ENCODE measurements at regions not wholly inside any gene's neighbourhood (a gene's known extent, or its start where the extent isn't known, plus 50 kb on each side); places are given as distances from the start of the nearest gene placed in this dataset. TPM values are rescaled to one million over a fixed set of nuclear protein-coding genes. Genes with fewer than 3 reads are reported as not detected.

DNA sequence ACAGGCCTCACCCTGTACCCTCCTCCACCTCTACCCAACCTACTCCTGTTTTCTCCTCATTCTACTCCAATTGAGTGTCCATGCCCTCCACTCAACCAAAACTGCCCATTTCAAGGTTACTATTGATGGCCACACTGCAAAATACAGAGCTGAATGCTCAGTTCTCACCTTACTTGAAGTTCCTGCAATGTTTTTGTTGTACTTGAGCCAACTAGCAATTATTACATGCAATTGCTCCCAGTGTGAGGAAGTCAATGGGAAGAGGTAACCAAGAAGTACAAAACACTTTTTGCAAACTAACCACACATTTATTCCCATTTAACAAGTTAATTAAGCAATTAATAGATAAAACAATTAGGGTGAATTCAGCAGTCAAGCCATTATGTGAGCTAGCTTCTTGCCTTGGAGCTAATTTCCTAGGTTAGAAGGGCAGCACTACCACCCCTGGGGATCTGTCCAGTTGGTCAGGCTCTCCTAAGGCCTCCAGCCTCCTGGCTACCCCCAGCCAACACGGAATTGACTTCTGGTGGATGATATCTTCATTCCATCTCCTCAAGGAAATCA, 52.4 kb upstream of the GGTLC1 start:
- no peak overlapping the region for H2AFZ ChIP-seq (ENCODE audit: insufficient read depth, low read depth, low read length, poor library complexity, severe bottlenecking)
- Mint-ChIP-seq H3K4me1 (no peaks in the 10 kb centered on the region), H3K27ac (no peak overlapping the region), H3K4me3 (no peak overlapping the region), H3K9me3 (ENCODE audit: insufficient read depth) (no peaks in the 10 kb centered on the region), H3K27me3 (peaks cover 6% of the 10 kb centered on the region)
- 57% methylated on average over 1 of the region's 1 CpG for WGBS (ENCODE audit: insufficient coverage)
- DNase-seq (no peak), ATAC-seq (ENCODE audit: low read depth) (no peak)
- no peak overlapping the region for H3K4me2 ChIP-seq (replicated peaks; ENCODE audit: low read depth, low read length, poor library complexity, severe bottlenecking)
- no peak overlapping the region for H3K27ac ChIP-seq (ENCODE audit: low read length in 2 of 2)
- H3K9me3 ChIP-seq (ENCODE audit: control extremely low read depth in 1 of 3, control insufficient read depth in 2 of 3, insufficient read depth in 1 of 3, low read length in 2 of 3): no peaks in the 10 kb centered on the region
- H3K36me3 ChIP-seq (replicated peaks in 1 of 2; ENCODE audit: control extremely low read depth in 1 of 2, control insufficient read depth in 1 of 2, extremely low read depth in 1 of 2, insufficient read depth in 2 of 2, low read length in 1 of 2): no peaks in the 10 kb centered on the region
- no peaks in the 10 kb centered on the region for H4K20me1 ChIP-seq (ENCODE audit: control insufficient read depth, insufficient read depth, low read length, poor library complexity, severe bottlenecking)
- intact Hi-C loops (cut with micrococcal nuclease): no loop called here
- no peak for TF ChIP-seq EZH2 (IDR thresholded peaks at IDR 0.05; ENCODE audit: borderline replicate concordance, insufficient read depth, low read depth, low read length, poor library complexity, severe bottlenecking)
- TF ChIP-seq, protein P1, sequence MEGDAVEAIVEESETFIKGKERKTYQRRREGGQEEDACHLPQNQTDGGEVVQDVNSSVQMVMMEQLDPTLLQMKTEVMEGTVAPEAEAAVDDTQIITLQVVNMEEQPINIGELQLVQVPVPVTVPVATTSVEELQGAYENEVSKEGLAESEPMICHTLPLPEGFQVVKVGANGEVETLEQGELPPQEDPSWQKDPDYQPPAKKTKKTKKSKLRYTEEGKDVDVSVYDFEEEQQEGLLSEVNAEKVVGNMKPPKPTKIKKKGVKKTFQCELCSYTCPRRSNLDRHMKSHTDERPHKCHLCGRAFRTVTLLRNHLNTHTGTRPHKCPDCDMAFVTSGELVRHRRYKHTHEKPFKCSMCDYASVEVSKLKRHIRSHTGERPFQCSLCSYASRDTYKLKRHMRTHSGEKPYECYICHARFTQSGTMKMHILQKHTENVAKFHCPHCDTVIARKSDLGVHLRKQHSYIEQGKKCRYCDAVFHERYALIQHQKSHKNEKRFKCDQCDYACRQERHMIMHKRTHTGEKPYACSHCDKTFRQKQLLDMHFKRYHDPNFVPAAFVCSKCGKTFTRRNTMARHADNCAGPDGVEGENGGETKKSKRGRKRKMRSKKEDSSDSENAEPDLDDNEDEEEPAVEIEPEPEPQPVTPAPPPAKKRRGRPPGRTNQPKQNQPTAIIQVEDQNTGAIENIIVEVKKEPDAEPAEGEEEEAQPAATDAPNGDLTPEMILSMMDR (IDR thresholded peaks at IDR 0.05): no peak
- H3K4me1 ChIP-seq (ENCODE audit: control insufficient read depth in 2 of 2, insufficient read depth in 2 of 2, low read length in 2 of 2): no peaks in the 10 kb centered on the region
- ChIA-PET POLR2A (no interaction called here), CTCF (no interaction called here)
- peaks cover 0 to 2% (median 0%) of the 10 kb centered on the region in 4 experiments for H3K27me3 ChIP-seq (replicated peaks in 1 of 4; ENCODE audit: control extremely low read depth in 1 of 4, control insufficient read depth in 3 of 4, insufficient read depth in 4 of 4, low read length in 3 of 4)
- H3K4me3 ChIP-seq (ENCODE audit: control extremely low read depth in 1 of 5, extremely low read depth in 1 of 5, insufficient read depth in 1 of 5, low read depth in 2 of 5, low read length in 4 of 5): no peak overlapping the region
- H3K9ac ChIP-seq (ENCODE audit: low read length): no peak overlapping the region
- no peaks in the 10 kb centered on the region for H3K79me2 ChIP-seq (ENCODE audit: control insufficient read depth, insufficient read depth, low read length)

DNA sequence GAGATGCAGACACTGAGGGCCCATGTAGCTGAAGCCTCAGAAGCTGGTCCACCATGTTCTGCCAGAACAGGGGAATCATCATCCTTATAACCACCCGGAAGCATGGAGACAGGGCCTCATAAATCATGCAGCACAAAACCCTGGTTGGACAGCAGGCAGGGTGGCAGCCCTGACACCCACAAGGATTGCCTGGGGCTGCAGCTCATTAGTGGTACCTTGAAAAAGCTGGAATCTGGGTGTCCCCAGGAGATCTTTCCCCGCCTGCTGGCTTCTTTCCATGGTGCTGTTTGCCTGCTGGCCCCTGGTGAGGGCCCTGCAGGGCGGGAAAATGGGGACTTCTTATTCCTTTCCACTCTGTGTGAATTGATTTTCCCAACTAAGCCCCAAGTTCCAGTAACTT, 50.6 kb upstream of the GGTLC1 start:
- Mint-ChIP-seq H3K4me1 (no peaks in the 10 kb centered on the region), H3K27me3 (peaks cover 6% of the 10 kb centered on the region), H3K27ac (no peak overlapping the region), H3K9me3 (ENCODE audit: insufficient read depth) (no peaks in the 10 kb centered on the region), H3K4me3 (no peak overlapping the region)
- Histone ChIP-seq H3K36me3 (replicated peaks in 1 of 2; ENCODE audit: control extremely low read depth in 1 of 2, control insufficient read depth in 1 of 2, extremely low read depth in 1 of 2, insufficient read depth in 2 of 2, low read length in 1 of 2) (no peaks in the 10 kb centered on the region), H3K27ac (ENCODE audit: low read length in 2 of 2) (no peak overlapping the region), H3K27me3 (replicated peaks in 1 of 4; ENCODE audit: control extremely low read depth in 1 of 4, control insufficient read depth in 3 of 4, insufficient read depth in 4 of 4, low read length in 3 of 4) (peaks cover 0 to 2% (median 0%) of the 10 kb centered on the region in 4 experiments), H3K79me2 (ENCODE audit: control insufficient read depth, insufficient read depth, low read length) (no peaks in the 10 kb centered on the region), H2AFZ (ENCODE audit: insufficient read depth, low read depth, low read length, poor library complexity, severe bottlenecking) (no peak overlapping the region), H4K20me1 (ENCODE audit: control insufficient read depth, insufficient read depth, low read length, poor library complexity, severe bottlenecking) (no peaks in the 10 kb centered on the region), H3K4me1 (ENCODE audit: control insufficient read depth in 2 of 2, insufficient read depth in 2 of 2, low read length in 2 of 2) (no peaks in the 10 kb centered on the region), H3K4me3 (ENCODE audit: control extremely low read depth in 1 of 5, extremely low read depth in 1 of 5, insufficient read depth in 1 of 5, low read depth in 2 of 5, low read length in 4 of 5) (no peak overlapping the region), H3K9ac (ENCODE audit: low read length) (no peak overlapping the region), H3K4me2 (replicated peaks; ENCODE audit: low read depth, low read length, poor library complexity, severe bottlenecking) (no peak overlapping the region), H3K9me3 (ENCODE audit: control extremely low read depth in 1 of 3, control insufficient read depth in 2 of 3, insufficient read depth in 1 of 3, low read length in 2 of 3) (no peaks in the 10 kb centered on the region)
- WGBS (ENCODE audit: insufficient coverage): 89% methylated on average over 2 of the region's 3 CpGs
- CTCF ChIA-PET: no interaction called here
- DNase-seq (no peak), ATAC-seq (ENCODE audit: low read depth) (no peak)
- TF ChIP-seq EZH2 (IDR thresholded peaks at IDR 0.05; ENCODE audit: borderline replicate concordance, insufficient read depth, low read depth, low read length, poor library complexity, severe bottlenecking): no peak
- TF ChIP-seq, protein P1 (IDR thresholded peaks at IDR 0.05): no peak
- POLR2A ChIA-PET: no interaction called here
- intact Hi-C loops (cut with micrococcal nuclease): no loop called here

Small RNA genes in the stretch of these regions (small RNA-seq; reads per million reads assigned to genes)
- not detected for gene RNU1-23P (ENCODE audit: insufficient read length, low read depth, low replicate concordance)
